Endothelial cell (in vitro differentiated cells): ENCODE measurements at regions not wholly inside any gene's neighbourhood (a gene's known extent, or its start where the extent isn't known, plus 50 kb on each side); places are given as distances from the start of the nearest gene placed in this dataset.

Experiments
- DNase-seq: peaks from one replicate; pipeline ENCODE4 v3.0.0; 2021; ENCODE audit warnings: low spot score
- H3K27ac Mint-ChIP-seq: one replicate; pipeline ENCODE4 v1.8.0; 2021; ENCODE audit warnings: mixed read lengths, inconsistent platforms; ENCODE audit not compliant: unreplicated experiment
- H3K27me3 Mint-ChIP-seq: one replicate; pipeline ENCODE4 v1.8.0; 2021; ENCODE audit warnings: mild to moderate bottlenecking, moderate library complexity, mixed read lengths, inconsistent platforms; ENCODE audit not compliant: unreplicated experiment
- H3K36me3 Mint-ChIP-seq: one replicate; pipeline ENCODE4 v1.8.0; 2021; ENCODE audit warnings: mild to moderate bottlenecking, low read depth, mixed read lengths, inconsistent platforms; ENCODE audit not compliant: unreplicated experiment
- H3K4me1 Mint-ChIP-seq: one replicate; pipeline ENCODE4 v1.8.0; 2021; ENCODE audit warnings: mild to moderate bottlenecking, mixed read lengths, inconsistent platforms; ENCODE audit not compliant: unreplicated experiment
- H3K4me3 Mint-ChIP-seq: one replicate; pipeline ENCODE4 v1.8.0; 2021; ENCODE audit warnings: mild to moderate bottlenecking, mixed read lengths, inconsistent platforms; ENCODE audit not compliant: unreplicated experiment
- H3K9me3 Mint-ChIP-seq: one replicate; pipeline ENCODE4 v1.8.0; 2021; ENCODE audit warnings: mixed read lengths, inconsistent platforms; ENCODE audit not compliant: unreplicated experiment
- CTCF ChIP-seq: fragments of 200-600 bp; sonication (generic); IDR thresholded peaks from one replicate; pipeline ENCODE4 v1.5.0; 2021; ENCODE audit warnings: antibody characterized with exemption; ENCODE audit not compliant: unreplicated experiment

- no peaks in the 10 kb centered on the region for H3K27me3 Mint-ChIP-seq
- H3K4me3 Mint-ChIP-seq, result no peak overlapping the region
- no peak for DNase-seq
- H3K36me3 Mint-ChIP-seq, result no peaks in the 10 kb centered on the region
- no peaks in the 10 kb centered on the region for H3K9me3 Mint-ChIP-seq
- no peak overlapping the region for H3K27ac Mint-ChIP-seq
- peaks cover 14% of the 10 kb centered on the region for H3K4me1 Mint-ChIP-seq
- TF ChIP-seq CTCF, result no peak
Measured at GRCh38 chr9:88811511-88811910, 179.8 kb upstream of the S1PR3 start.

- no peak for DNase-seq
- Mint-ChIP-seq H3K9me3 (no peaks in the 10 kb centered on the region), H3K36me3 (no peaks in the 10 kb centered on the region), H3K4me1 (peaks cover 14% of the 10 kb centered on the region), H3K4me3 (no peak overlapping the region), H3K27ac (no peak overlapping the region), H3K27me3 (no peaks in the 10 kb centered on the region)
- no peak for TF ChIP-seq CTCF
Measured at GRCh38 chr9:88812938-88813637, 178.2 kb upstream of the S1PR3 start.

- peaks cover 12% of the 10 kb centered on the region for H3K4me1 Mint-ChIP-seq
- H3K9me3 Mint-ChIP-seq, result no peaks in the 10 kb centered on the region
- no peak overlapping the region for H3K4me3 Mint-ChIP-seq
- TF ChIP-seq CTCF, result no peak
- no peak overlapping the region for H3K27ac Mint-ChIP-seq
- DNase-seq, result no peak
- H3K27me3 Mint-ChIP-seq, result no peaks in the 10 kb centered on the region
- H3K36me3 Mint-ChIP-seq, result no peaks in the 10 kb centered on the region
Measured at GRCh38 chr9:88813638-88814209, 177.5 kb upstream of the S1PR3 start.

GRCh38 chr9:88814577-88814976 lies 176.7 kb upstream of the S1PR3 start:
- H3K4me1 Mint-ChIP-seq, result peaks cover 4% of the 10 kb centered on the region
- no peaks in the 10 kb centered on the region for H3K9me3 Mint-ChIP-seq
- H3K27ac Mint-ChIP-seq, result no peak overlapping the region
- no peak for TF ChIP-seq CTCF
- H3K27me3 Mint-ChIP-seq, result no peaks in the 10 kb centered on the region
- no peak overlapping the region for H3K4me3 Mint-ChIP-seq
- no peak for DNase-seq
- no peaks in the 10 kb centered on the region for H3K36me3 Mint-ChIP-seq

GRCh38 chr9:88816141-88816540 lies 175.1 kb upstream of the S1PR3 start:
- TF ChIP-seq CTCF, result no peak
- H3K27ac Mint-ChIP-seq, result no peak overlapping the region
- no peaks in the 10 kb centered on the region for H3K4me1 Mint-ChIP-seq
- H3K9me3 Mint-ChIP-seq, result no peaks in the 10 kb centered on the region
- DNase-seq, result no peak
- no peaks in the 10 kb centered on the region for H3K36me3 Mint-ChIP-seq
- no peak overlapping the region for H3K4me3 Mint-ChIP-seq
- no peaks in the 10 kb centered on the region for H3K27me3 Mint-ChIP-seq
